ENCODE measurements at regions not wholly inside any gene's neighbourhood (a gene's known extent, or its start where the extent isn't known, plus 50 kb on each side); places are given as distances from the start of the nearest gene placed in this dataset.

DNA sequence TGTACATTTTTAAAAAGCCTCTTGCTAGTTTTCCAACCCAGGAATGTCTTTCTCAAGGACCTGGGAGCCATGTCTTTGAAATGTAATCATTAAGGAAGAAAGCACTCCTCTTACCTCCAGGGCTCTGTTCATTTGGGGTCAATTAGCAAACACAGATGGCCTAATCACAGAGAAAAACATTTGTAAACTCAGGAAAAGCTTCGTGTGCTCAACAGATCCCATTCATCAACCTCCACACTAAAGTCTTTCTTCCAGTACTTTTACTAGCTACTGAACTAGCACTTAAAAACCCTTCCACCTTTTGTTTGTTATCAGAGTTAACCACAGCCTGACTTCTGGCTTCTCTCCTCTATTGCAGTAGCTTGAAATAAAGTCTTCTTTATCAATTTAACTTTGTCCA is 441.4 kb downstream of the PCDH20 start:
- Histone ChIP-seq H3K36me3 (ENCODE audit: control insufficient read depth in 2 of 2, insufficient read depth in 2 of 2, low read length in 1 of 2) (no peaks in the 10 kb centered on the region), H3K4me1 (ENCODE audit: control insufficient read depth in 2 of 2, insufficient read depth in 2 of 2, low read length in 1 of 2) (no peaks in the 10 kb centered on the region), H3K27ac (ENCODE audit: low read depth in 2 of 2, low read length in 1 of 2) (no peak overlapping the region), H3K9me3 (ENCODE audit: control insufficient read depth in 2 of 2, insufficient read depth in 1 of 2, low read depth in 1 of 2, low read length in 1 of 2) (no peaks in the 10 kb centered on the region), H3K27me3 (ENCODE audit: control insufficient read depth in 1 of 2, insufficient read depth in 2 of 2, low read length in 2 of 2) (no peaks in the 10 kb centered on the region), H3K4me3 (ENCODE audit: low read depth in 1 of 2, low read length in 2 of 2) (no peak overlapping the region)
- WGBS, 2 donors, result 8 to 10% methylated on average over 1 of the region's 1 CpG

DNA sequence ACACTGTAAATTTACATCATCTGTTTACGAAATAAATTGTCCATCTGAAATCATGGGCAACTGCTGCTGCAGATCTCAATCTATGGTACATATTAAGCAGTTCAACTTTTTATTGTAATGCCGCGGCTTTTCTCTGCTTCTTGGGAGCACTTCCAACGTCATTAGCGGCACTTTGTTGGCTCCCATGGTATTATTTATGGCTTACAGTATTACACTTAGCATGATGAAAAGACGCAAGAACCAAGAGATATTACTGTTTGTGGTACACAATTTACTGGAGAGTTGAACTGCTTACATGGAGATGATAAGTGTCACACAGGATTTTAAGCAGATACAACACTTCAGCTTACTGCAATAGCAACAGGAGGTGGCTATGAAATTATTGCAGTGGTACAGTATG is 442.1 kb downstream of the PCDH20 start:
- Histone ChIP-seq H3K36me3 (ENCODE audit: control insufficient read depth in 2 of 2, insufficient read depth in 2 of 2, low read length in 1 of 2) (no peaks in the 10 kb centered on the region), H3K4me1 (ENCODE audit: control insufficient read depth in 2 of 2, insufficient read depth in 2 of 2, low read length in 1 of 2) (no peaks in the 10 kb centered on the region), H3K27me3 (ENCODE audit: control insufficient read depth in 1 of 2, insufficient read depth in 2 of 2, low read length in 2 of 2) (no peaks in the 10 kb centered on the region), H3K27ac (ENCODE audit: low read depth in 2 of 2, low read length in 1 of 2) (no peak overlapping the region), H3K9me3 (ENCODE audit: control insufficient read depth in 2 of 2, insufficient read depth in 1 of 2, low read depth in 1 of 2, low read length in 1 of 2) (no peaks in the 10 kb centered on the region), H3K4me3 (ENCODE audit: low read depth in 1 of 2, low read length in 2 of 2) (no peak overlapping the region)
- WGBS, 2 donors, result 87 to 90% methylated on average over 6 of the region's 6 CpGs

DNA sequence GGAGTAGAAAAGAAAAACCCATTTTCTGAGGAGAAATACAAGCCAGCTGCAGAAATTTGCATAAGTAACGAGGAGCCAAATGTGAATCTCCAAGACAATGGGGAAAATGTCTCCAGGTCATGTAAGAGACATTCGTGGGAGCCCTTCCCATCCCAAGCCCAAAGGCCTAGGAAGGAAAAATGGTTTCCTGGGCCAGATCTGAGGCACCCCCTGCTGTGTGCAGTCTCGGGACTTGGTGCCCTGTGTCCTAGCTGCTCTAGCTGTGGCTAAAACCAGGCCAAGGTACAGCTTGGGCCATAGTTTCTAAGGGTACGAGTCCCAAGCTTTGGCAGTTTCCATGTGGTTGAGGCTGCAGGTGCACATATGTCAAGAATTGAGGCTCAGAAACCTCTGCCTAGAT is 444.9 kb downstream of the PCDH20 start:
- 67 to 68% methylated on average over 4 of the region's 4 CpGs for WGBS, 2 donors
- H3K4me3 ChIP-seq (ENCODE audit: low read depth in 1 of 2, low read length in 2 of 2), result no peak overlapping the region
- no peaks in the 10 kb centered on the region for H3K4me1 ChIP-seq (ENCODE audit: control insufficient read depth in 2 of 2, insufficient read depth in 2 of 2, low read length in 1 of 2)
- H3K27me3 ChIP-seq (ENCODE audit: control insufficient read depth in 1 of 2, insufficient read depth in 2 of 2, low read length in 2 of 2), result no peaks in the 10 kb centered on the region
- H3K9me3 ChIP-seq (ENCODE audit: control insufficient read depth in 2 of 2, insufficient read depth in 1 of 2, low read depth in 1 of 2, low read length in 1 of 2), result no peaks in the 10 kb centered on the region
- no peaks in the 10 kb centered on the region for H3K36me3 ChIP-seq (ENCODE audit: control insufficient read depth in 2 of 2, insufficient read depth in 2 of 2, low read length in 1 of 2)
- H3K27ac ChIP-seq (ENCODE audit: low read depth in 2 of 2, low read length in 1 of 2), result no peak overlapping the region

DNA sequence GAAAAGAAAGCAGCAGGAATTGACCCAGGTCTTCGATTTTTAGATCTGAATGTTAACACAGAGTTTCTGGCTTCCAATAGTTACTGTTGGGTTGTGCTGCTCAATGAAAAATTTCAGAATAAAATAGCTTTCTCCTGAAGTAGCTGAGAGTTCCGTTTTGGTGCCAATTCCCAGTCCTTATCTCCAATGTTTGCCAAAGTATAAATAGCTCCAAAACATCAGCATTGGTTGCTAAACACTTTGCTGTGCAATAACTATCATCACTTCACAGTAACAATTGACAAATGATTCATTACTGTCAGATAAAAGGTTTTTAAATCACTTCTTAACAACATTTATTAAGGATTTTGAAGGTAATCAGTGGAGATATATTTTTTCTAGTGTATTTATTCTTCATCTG is 446.0 kb downstream of the PCDH20 start:
- Histone ChIP-seq H3K4me1 (ENCODE audit: control insufficient read depth in 2 of 2, insufficient read depth in 2 of 2, low read length in 1 of 2) (no peaks in the 10 kb centered on the region), H3K27me3 (ENCODE audit: control insufficient read depth in 1 of 2, insufficient read depth in 2 of 2, low read length in 2 of 2) (no peaks in the 10 kb centered on the region), H3K27ac (ENCODE audit: low read depth in 2 of 2, low read length in 1 of 2) (no peak overlapping the region), H3K9me3 (ENCODE audit: control insufficient read depth in 2 of 2, insufficient read depth in 1 of 2, low read depth in 1 of 2, low read length in 1 of 2) (no peaks in the 10 kb centered on the region), H3K4me3 (ENCODE audit: low read depth in 1 of 2, low read length in 2 of 2) (no peak overlapping the region), H3K36me3 (ENCODE audit: control insufficient read depth in 2 of 2, insufficient read depth in 2 of 2, low read length in 1 of 2) (no peaks in the 10 kb centered on the region)
- 21 to 23% methylated on average over 2 of the region's 2 CpGs for WGBS, 2 donors

DNA sequence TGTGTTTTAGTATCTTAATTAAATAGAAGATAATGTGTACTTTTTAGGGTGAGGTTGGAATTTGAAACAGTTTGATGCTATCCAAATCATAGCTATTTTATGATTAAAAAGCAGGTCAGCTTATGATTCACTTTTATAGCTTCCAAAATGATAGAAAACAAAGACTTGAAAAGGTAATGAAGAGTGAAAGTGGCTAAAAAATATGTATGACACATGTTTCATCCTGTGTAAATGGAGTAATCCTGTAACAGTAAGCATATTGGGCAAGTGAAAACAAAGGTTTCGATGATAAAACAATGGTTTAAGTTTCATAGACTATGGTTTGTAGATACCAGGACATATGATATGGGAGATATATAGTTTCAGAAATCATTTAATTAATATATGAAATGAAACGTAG is 456.2 kb downstream of the PCDH20 start:
- WGBS, 2 donors, result 51 to 73% methylated on average over 2 of the region's 2 CpGs
- no peaks in the 10 kb centered on the region for H3K4me1 ChIP-seq (ENCODE audit: control insufficient read depth in 2 of 2, insufficient read depth in 2 of 2, low read length in 1 of 2)
- no peaks in the 10 kb centered on the region for H3K27me3 ChIP-seq (ENCODE audit: control insufficient read depth in 1 of 2, insufficient read depth in 2 of 2, low read length in 2 of 2)
- H3K36me3 ChIP-seq (ENCODE audit: control insufficient read depth in 2 of 2, insufficient read depth in 2 of 2, low read length in 1 of 2), result no peaks in the 10 kb centered on the region
- no peaks in the 10 kb centered on the region for H3K9me3 ChIP-seq (ENCODE audit: control insufficient read depth in 2 of 2, insufficient read depth in 1 of 2, low read depth in 1 of 2, low read length in 1 of 2)
- no peak overlapping the region for H3K27ac ChIP-seq (ENCODE audit: low read depth in 2 of 2, low read length in 1 of 2)
- H3K4me3 ChIP-seq (ENCODE audit: low read depth in 1 of 2, low read length in 2 of 2), result no peak overlapping the region

DNA sequence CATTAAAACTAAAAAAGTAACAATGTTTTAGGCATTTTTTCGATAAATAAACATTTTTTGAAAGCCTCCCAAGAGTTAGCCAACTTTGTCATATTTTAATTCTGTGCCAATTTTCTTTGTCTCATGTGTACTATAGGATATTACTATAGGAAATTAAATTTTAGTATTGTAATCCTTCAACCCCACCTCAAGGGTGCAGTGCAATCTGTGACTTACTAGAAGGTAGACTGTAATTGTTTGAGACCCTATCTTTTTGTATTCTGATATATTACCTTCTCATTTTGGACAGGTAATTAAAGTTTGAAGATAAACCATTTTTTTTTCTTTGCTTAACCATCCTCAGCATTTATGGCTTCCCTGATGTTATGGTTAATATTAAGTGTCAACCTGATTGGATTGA is 457.8 kb downstream of the PCDH20 start:
- Histone ChIP-seq H3K9me3 (ENCODE audit: control insufficient read depth in 2 of 2, insufficient read depth in 1 of 2, low read depth in 1 of 2, low read length in 1 of 2) (no peaks in the 10 kb centered on the region), H3K36me3 (ENCODE audit: control insufficient read depth in 2 of 2, insufficient read depth in 2 of 2, low read length in 1 of 2) (no peaks in the 10 kb centered on the region), H3K27ac (ENCODE audit: low read depth in 2 of 2, low read length in 1 of 2) (no peak overlapping the region), H3K4me3 (ENCODE audit: low read depth in 1 of 2, low read length in 2 of 2) (no peak overlapping the region), H3K27me3 (ENCODE audit: control insufficient read depth in 1 of 2, insufficient read depth in 2 of 2, low read length in 2 of 2) (no peaks in the 10 kb centered on the region), H3K4me1 (ENCODE audit: control insufficient read depth in 2 of 2, insufficient read depth in 2 of 2, low read length in 1 of 2) (no peaks in the 10 kb centered on the region)
- 43 to 70% methylated on average over 1 of the region's 1 CpG for WGBS, 2 donors

DNA sequence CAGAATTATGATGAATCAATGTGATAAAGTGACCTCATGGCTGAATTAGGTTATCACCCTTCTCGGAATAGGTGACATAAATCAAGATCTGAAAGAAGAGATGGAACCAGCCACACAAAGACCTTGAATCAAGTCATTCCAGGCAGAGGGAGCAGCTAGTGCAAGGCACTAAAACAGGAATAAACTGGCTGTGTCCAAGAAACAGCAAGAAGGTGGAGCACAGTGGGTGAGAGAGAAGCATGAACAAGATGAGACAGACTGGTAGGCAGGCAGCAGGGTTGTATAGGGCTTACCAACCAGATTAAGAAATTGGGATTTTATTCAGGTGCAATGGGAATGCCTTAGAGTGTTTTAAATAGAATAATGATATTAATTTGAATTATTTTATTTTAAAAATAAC is 470.3 kb downstream of the PCDH20 start:
- no peak overlapping the region for H3K4me3 ChIP-seq (ENCODE audit: low read depth in 1 of 2, low read length in 2 of 2)
- peak overlapping the region in 1 of 2 donors; percentile 65 for H3K27ac ChIP-seq (ENCODE audit: low read depth in 2 of 2, low read length in 1 of 2)
- WGBS, 2 donors, result 14 to 39% methylated on average over 1 of the region's 1 CpG
- H3K4me1 ChIP-seq (ENCODE audit: control insufficient read depth in 2 of 2, insufficient read depth in 2 of 2, low read length in 1 of 2), result peaks cover 0 to 5% of the 10 kb centered on the region in 2 donors
- H3K9me3 ChIP-seq (ENCODE audit: control insufficient read depth in 2 of 2, insufficient read depth in 1 of 2, low read depth in 1 of 2, low read length in 1 of 2), result no peaks in the 10 kb centered on the region
- H3K36me3 ChIP-seq (ENCODE audit: control insufficient read depth in 2 of 2, insufficient read depth in 2 of 2, low read length in 1 of 2), result no peaks in the 10 kb centered on the region
- no peaks in the 10 kb centered on the region for H3K27me3 ChIP-seq (ENCODE audit: control insufficient read depth in 1 of 2, insufficient read depth in 2 of 2, low read length in 2 of 2)

DNA sequence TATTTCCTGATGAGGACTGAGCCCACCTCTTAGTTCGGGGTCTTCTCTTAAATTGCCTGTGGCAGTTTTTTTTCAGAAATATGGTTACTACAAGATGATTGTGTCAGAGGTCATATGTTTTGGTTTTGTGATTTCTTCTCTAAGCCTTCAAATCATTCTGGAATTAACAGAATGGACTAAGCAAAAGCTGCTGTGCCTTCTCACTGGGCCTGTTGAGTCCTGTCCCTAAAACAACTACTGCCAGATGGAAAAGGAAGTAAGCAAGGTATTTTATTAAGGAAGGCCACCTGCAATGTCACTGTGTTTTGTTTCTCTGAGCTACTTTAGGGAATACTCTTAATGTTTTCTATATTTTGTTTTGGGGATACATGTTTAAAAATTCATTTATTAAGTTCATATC is 470.8 kb downstream of the PCDH20 start:
- Histone ChIP-seq H3K4me3 (ENCODE audit: low read depth in 1 of 2, low read length in 2 of 2) (no peak overlapping the region), H3K27me3 (ENCODE audit: control insufficient read depth in 1 of 2, insufficient read depth in 2 of 2, low read length in 2 of 2) (no peaks in the 10 kb centered on the region), H3K36me3 (ENCODE audit: control insufficient read depth in 2 of 2, insufficient read depth in 2 of 2, low read length in 1 of 2) (no peaks in the 10 kb centered on the region), H3K4me1 (ENCODE audit: control insufficient read depth in 2 of 2, insufficient read depth in 2 of 2, low read length in 1 of 2) (peaks cover 0 to 5% of the 10 kb centered on the region in 2 donors), H3K9me3 (ENCODE audit: control insufficient read depth in 2 of 2, insufficient read depth in 1 of 2, low read depth in 1 of 2, low read length in 1 of 2) (no peaks in the 10 kb centered on the region), H3K27ac (ENCODE audit: low read depth in 2 of 2, low read length in 1 of 2) (peak overlapping the region in 1 of 2 donors; percentile 63)
- WGBS, 2 donors, result 36 to 55% methylated on average over 1 of the region's 1 CpG

DNA sequence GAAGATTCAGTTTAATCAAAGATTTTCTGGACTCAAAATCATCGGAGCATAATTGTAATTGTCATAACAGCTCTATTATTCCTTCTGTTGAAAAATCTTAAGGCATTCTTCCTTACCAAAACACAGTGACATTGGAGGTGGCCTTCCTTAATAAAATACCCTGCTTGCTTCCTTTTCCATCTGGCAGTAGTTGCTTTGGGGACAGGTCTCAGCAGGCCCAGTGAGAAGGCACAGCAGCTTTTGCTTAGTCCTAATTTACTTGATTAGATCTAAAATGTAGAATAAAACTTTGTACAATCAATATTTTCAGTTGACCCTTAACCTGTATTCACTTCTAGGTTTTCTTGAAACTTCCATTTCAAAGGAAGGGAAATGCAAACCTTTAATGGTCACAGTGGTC is 471.6 kb downstream of the PCDH20 start:
- 61 to 79% methylated on average over 1 of the region's 1 CpG for WGBS, 2 donors
- peak overlapping the region; percentile 60 to 63 for H3K27ac ChIP-seq (ENCODE audit: low read depth in 2 of 2, low read length in 1 of 2)

DNA sequence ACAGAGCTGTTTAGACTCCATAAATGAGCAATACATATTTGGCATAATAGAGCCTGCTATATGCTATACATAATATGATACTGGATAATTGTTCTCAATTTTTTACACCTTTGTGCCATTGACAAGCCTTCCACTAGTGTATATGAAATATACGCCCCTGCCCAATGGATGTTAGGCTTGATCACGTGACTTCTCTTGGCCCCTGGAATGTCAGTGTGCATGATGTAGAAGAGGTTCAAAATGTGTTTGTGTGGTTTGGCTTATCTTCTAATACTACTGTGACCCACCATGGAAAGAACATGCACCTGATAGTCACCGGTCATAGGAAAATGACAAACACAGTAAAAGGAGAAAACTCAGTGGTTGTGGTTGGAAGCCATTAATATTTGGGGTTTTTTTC is 479.4 kb downstream of the PCDH20 start:
- no peak overlapping the region for H3K27ac ChIP-seq (ENCODE audit: low read depth in 2 of 2, low read length in 1 of 2)
- no peaks in the 10 kb centered on the region for H3K36me3 ChIP-seq (ENCODE audit: control insufficient read depth in 2 of 2, insufficient read depth in 2 of 2, low read length in 1 of 2)
- H3K4me1 ChIP-seq (ENCODE audit: control insufficient read depth in 2 of 2, insufficient read depth in 2 of 2, low read length in 1 of 2), result no peaks in the 10 kb centered on the region
- no peak overlapping the region for H3K4me3 ChIP-seq (ENCODE audit: low read depth in 1 of 2, low read length in 2 of 2)
- H3K9me3 ChIP-seq (ENCODE audit: control insufficient read depth in 2 of 2, insufficient read depth in 1 of 2, low read depth in 1 of 2, low read length in 1 of 2), result no peaks in the 10 kb centered on the region
- no peaks in the 10 kb centered on the region for H3K27me3 ChIP-seq (ENCODE audit: control insufficient read depth in 1 of 2, insufficient read depth in 2 of 2, low read length in 2 of 2)
- 67 to 75% methylated on average over 3 of the region's 3 CpGs for WGBS, 2 donors

More for the DNA sequence above, 471.6 kb downstream of the PCDH20 start:
- no peaks in the 10 kb centered on the region for H3K27me3 ChIP-seq (ENCODE audit: control insufficient read depth in 1 of 2, insufficient read depth in 2 of 2, low read length in 2 of 2)
- peaks cover 0 to 5% of the 10 kb centered on the region in 2 donors for H3K4me1 ChIP-seq (ENCODE audit: control insufficient read depth in 2 of 2, insufficient read depth in 2 of 2, low read length in 1 of 2)
- no peak overlapping the region for H3K4me3 ChIP-seq (ENCODE audit: low read depth in 1 of 2, low read length in 2 of 2)
- no peaks in the 10 kb centered on the region for H3K9me3 ChIP-seq (ENCODE audit: control insufficient read depth in 2 of 2, insufficient read depth in 1 of 2, low read depth in 1 of 2, low read length in 1 of 2)
- no peaks in the 10 kb centered on the region for H3K36me3 ChIP-seq (ENCODE audit: control insufficient read depth in 2 of 2, insufficient read depth in 2 of 2, low read length in 1 of 2)
